ENCODE measurements at regions not wholly inside any gene's neighbourhood (a gene's known extent, or its start where the extent isn't known, plus 50 kb on each side); places are given as distances from the start of the nearest gene placed in this dataset.

DNA sequence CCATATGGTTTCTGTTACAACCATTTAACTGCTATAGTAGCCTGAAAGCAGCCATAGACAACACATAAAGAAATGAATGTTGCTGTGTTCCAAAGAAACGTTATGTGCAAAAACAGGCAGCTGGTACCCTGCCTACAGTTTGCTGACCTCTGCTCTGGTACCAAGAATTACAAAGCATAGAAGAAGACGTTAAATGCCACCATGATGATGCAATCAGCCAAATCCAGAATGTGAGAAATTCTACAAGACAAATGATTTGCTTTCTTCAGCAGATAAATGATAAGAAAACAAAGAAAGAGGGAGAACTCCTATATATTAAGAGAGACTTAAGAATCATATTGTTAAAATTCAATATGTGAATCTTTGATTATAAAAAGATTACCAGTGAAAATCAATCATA lies 97.8 kb upstream of the PDE4B start:
- Mint-ChIP-seq H3K36me3 (ENCODE audit: low read depth) (no peaks in the 10 kb centered on the region), H3K27me3 (ENCODE audit: low read depth) (peaks cover 2% of the 10 kb centered on the region), H3K27ac (no peak overlapping the region), H3K4me3 (no peak overlapping the region), H3K9me3 (ENCODE audit: insufficient read depth) (no peaks in the 10 kb centered on the region), H3K4me1 (ENCODE audit: low read depth) (no peaks in the 10 kb centered on the region)
- ATAC-seq (no peak), DNase-seq (no peak)
- ChIA-PET POLR2A (no interaction called here), CTCF (no interaction called here)

DNA sequence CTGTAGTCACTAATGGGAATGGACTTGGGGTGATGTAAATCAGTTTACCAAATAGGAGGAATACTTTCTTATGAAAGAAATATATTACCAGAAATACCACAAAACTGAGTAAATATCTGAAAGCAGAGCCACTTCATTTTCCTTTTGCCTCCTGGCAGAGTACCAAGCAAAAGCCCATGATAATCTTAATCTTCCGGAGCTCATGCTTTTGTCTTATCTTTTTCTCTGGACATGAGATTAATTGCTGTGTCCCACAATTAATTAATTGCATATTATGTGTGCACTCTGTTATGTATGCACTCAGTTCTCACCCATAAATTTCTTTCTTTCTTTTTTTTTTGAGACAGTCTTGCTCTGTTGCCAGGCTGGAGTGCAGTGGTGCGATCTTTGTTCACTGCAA lies 94.1 kb upstream of the PDE4B start:
- DNase-seq: no peak
- Mint-ChIP-seq H3K27ac (no peak overlapping the region), H3K4me1 (ENCODE audit: low read depth) (no peaks in the 10 kb centered on the region), H3K4me3 (no peak overlapping the region), H3K36me3 (ENCODE audit: low read depth) (no peaks in the 10 kb centered on the region), H3K27me3 (ENCODE audit: low read depth) (peaks cover 9% of the 10 kb centered on the region), H3K9me3 (ENCODE audit: insufficient read depth) (no peaks in the 10 kb centered on the region)
- no peak for ATAC-seq
- ChIA-PET POLR2A (no interaction called here), CTCF (interaction anchor here (1.9 kb wide), 1 partner anchor 11 kb away, joined by 6 read pairs; no protein-coding TSS in a partner anchor)

DNA sequence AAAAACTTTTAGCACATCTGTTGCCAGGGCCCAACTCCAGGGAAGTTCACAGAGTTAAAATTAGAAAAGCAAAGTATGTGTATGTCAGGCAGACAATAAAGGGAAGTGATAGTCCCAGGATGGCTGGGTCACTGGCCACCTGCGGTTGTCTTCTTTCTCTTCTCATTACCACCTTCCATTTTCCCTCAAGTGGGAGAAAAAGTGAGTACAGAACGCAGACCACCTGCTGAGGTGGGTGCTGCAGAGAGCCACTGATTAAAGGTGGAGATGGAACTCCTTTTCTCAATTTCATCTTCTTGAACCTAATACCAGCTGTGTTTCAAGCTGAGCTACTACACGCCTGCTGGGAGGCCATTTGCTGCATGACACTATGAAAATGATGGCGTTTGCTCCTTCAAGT lies 88.8 kb upstream of the PDE4B start:
- DNase-seq (no peak), ATAC-seq (no peak)
- Mint-ChIP-seq H3K27ac (no peak overlapping the region), H3K9me3 (ENCODE audit: insufficient read depth) (no peaks in the 10 kb centered on the region), H3K27me3 (ENCODE audit: low read depth) (peaks cover 21% of the 10 kb centered on the region), H3K36me3 (ENCODE audit: low read depth) (no peaks in the 10 kb centered on the region), H3K4me1 (ENCODE audit: low read depth) (no peaks in the 10 kb centered on the region), H3K4me3 (no peak overlapping the region)
- ChIA-PET CTCF (interaction anchor here (1.0 to 4.9 kb wide), 2 partner anchors 16 to 22 kb away, joined by 3 to 18 read pairs; no protein-coding TSS in a partner anchor), POLR2A (no interaction called here)

DNA sequence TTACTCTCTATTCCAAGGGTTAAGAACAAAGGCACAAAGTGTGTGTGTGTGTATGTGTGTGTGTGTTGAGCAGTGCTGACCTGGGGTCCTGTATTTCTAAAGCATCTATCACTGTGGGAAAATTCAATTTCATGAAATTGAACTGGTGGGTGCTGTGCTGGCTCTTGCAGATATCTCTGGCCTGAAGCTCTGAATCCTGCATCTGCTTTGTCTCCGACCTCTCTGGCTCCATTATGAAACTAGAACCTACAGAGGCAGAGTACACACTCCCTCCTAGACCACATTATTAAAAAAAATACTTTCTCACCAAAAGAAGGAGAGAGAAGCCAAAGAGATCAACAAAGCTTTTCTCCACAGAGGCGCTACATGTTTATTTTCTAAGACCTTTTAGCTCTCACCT lies 88.4 kb upstream of the PDE4B start:
- ATAC-seq (no peak), DNase-seq (no peak)
- Mint-ChIP-seq H3K36me3 (ENCODE audit: low read depth) (no peaks in the 10 kb centered on the region), H3K4me3 (no peak overlapping the region), H3K9me3 (ENCODE audit: insufficient read depth) (no peaks in the 10 kb centered on the region), H3K4me1 (ENCODE audit: low read depth) (no peaks in the 10 kb centered on the region), H3K27ac (no peak overlapping the region), H3K27me3 (ENCODE audit: low read depth) (peaks cover 21% of the 10 kb centered on the region)
- ChIA-PET POLR2A (interaction anchor here (0.7 kb wide), 1 partner anchor 61 kb away, joined by 3 read pairs; no protein-coding TSS in a partner anchor), CTCF (interaction anchor here (1.0 to 4.9 kb wide), 2 partner anchors 17 to 23 kb away, joined by 3 to 18 read pairs; no protein-coding TSS in a partner anchor)

DNA sequence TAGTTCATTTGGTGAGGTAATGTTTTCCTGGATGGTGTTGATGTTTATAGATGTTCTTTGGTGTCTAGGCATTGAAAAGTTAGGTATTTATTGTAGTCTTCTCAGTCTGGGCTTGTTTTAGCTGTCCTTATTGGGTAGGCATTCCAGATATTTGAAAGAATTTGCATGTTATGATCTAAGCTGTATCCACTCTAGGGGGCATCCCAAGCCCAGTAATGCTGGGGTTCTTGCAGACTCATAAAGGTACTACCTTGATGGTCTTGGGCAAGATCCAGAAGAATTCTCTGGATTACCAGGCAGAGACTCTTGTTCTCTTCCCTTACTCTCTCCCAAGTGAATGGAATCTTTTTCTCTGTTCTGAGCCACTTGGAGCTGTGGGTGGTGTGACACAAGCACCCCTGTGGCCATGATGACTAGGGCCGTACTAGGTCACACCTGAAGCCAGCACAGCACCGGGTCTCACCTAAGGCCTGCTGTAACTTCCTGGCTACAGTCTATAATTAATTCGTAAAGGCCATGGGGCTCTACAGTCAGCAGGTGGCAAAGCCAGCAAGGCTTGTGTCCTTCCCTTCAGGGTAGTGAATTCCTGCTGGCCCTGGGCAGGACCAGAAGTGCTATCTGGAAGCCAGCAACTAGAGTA lies 74.8 kb upstream of the PDE4B start:
- no peak for ATAC-seq
- CTCF ChIA-PET: interaction anchor here (4.8 kb wide), 1 partner anchor 524 kb away, joined by 19 read pairs; no protein-coding TSS in a partner anchor

DNA sequence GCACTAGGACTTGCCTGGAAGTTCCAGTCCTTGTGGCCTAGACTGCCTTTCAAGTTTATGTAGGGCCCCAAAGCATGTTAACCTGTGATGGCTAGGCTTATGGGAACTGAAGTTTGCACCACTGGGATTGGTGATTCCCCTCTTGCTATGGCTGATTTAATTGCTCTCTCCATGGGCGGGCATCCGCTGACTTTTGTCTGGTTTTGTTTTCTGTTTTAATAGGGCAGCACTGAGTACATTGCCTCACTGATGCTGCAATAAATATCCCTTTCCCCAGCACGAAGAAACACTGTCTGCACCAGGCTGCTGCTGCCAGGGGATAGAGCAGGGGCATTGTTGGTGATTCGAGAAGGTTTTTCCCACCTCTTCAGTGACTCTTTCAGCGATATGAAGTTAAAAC lies 73.3 kb upstream of the PDE4B start:
- DNase-seq: no peak
- no peaks in the 10 kb centered on the region for H3K36me3 Mint-ChIP-seq (ENCODE audit: low read depth)
- H3K27me3 Mint-ChIP-seq (ENCODE audit: low read depth): peaks cover 23% of the 10 kb centered on the region
- no peak overlapping the region for H3K27ac Mint-ChIP-seq
- ChIA-PET POLR2A (no interaction called here), CTCF (interaction anchor here (4.8 kb wide), 1 partner anchor 523 kb away, joined by 19 read pairs; no protein-coding TSS in a partner anchor)
- no peaks in the 10 kb centered on the region for H3K4me1 Mint-ChIP-seq (ENCODE audit: low read depth)
- no peak for ATAC-seq
- no peaks in the 10 kb centered on the region for H3K9me3 Mint-ChIP-seq (ENCODE audit: insufficient read depth)
- H3K4me3 Mint-ChIP-seq: no peak overlapping the region

More for the DNA sequence above, 74.8 kb upstream of the PDE4B start:
- POLR2A ChIA-PET: no interaction called here
- Mint-ChIP-seq H3K27ac (no peak overlapping the region), H3K9me3 (ENCODE audit: insufficient read depth) (no peaks in the 10 kb centered on the region), H3K27me3 (ENCODE audit: low read depth) (peaks cover 24% of the 10 kb centered on the region), H3K36me3 (ENCODE audit: low read depth) (no peaks in the 10 kb centered on the region), H3K4me3 (no peak overlapping the region), H3K4me1 (ENCODE audit: low read depth) (no peaks in the 10 kb centered on the region)
- peak; percentile 22 for DNase-seq

DNA sequence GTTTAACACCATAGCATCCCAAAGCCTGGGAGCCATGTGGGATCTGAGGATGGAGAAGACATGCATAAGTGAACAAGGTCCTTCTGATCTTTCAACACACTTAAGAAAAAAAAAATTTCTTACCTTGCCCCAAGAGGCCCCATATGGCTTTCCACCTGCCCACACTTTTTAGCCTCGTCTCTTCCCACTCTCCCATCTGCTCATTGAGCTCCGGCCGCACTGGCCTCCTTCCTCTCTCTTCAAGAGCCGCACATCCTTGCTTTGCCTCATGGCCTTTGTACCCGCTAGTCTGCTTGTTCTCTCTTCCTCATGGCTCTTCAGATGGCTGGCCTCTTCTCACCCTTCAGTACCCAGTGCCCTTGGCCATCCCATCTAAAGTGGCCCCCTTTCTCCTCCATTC lies 70.2 kb upstream of the PDE4B start:
- no peak for DNase-seq
- peaks cover 12% of the 10 kb centered on the region for H3K27me3 Mint-ChIP-seq (ENCODE audit: low read depth)
- ChIA-PET POLR2A (no interaction called here), CTCF (no interaction called here)
- H3K4me3 Mint-ChIP-seq: no peak overlapping the region
- H3K9me3 Mint-ChIP-seq (ENCODE audit: insufficient read depth): no peaks in the 10 kb centered on the region
- no peaks in the 10 kb centered on the region for H3K36me3 Mint-ChIP-seq (ENCODE audit: low read depth)
- no peak overlapping the region for H3K27ac Mint-ChIP-seq
- ATAC-seq: no peak
- no peaks in the 10 kb centered on the region for H3K4me1 Mint-ChIP-seq (ENCODE audit: low read depth)

DNA sequence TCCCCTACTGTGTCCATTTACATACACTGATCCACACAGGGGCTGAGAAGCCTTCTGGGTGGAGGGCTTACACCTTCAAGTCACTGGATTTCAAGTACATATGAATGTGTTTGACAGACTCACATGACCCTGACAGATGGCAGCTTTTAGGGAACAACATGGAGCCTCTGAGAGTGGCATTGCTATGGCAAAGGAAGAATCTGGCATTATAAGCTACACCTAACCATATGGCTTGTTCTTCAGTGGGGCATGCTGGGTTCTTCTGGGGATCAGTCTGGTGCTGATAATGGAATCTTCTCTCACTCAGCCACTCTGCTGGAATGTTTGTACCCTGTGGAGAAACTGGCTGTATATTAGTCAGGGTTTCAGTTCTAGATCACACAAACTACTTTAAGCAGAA lies 68.5 kb upstream of the PDE4B start:
- ATAC-seq (no peak), DNase-seq (no peak)
- Mint-ChIP-seq H3K27me3 (ENCODE audit: low read depth) (peaks cover 8% of the 10 kb centered on the region), H3K27ac (no peak overlapping the region), H3K9me3 (ENCODE audit: insufficient read depth) (no peaks in the 10 kb centered on the region), H3K4me3 (no peak overlapping the region), H3K36me3 (ENCODE audit: low read depth) (no peaks in the 10 kb centered on the region), H3K4me1 (ENCODE audit: low read depth) (no peaks in the 10 kb centered on the region)
- ChIA-PET CTCF (no interaction called here), POLR2A (no interaction called here)

DNA sequence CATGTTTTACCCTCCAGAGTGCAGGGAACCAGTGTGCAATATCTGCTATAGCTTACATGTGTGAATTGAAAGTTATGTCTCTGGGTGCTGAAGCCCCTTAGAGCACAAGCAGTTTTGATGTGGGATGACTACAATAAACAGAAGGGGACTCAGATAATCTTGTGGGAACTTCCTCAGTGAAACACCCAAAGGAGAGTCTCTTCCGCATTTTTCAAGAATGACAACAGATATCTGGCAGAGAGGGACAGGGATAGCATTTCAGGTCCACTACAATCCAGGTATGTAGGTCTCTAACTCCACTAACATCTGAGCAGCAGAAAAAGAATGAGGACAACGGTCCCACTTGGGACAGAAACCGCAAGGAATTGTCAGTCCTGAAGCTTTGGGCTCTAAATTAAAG lies 67.6 kb upstream of the PDE4B start:
- no peak for ATAC-seq
- Mint-ChIP-seq H3K4me3 (no peak overlapping the region), H3K9me3 (ENCODE audit: insufficient read depth) (no peaks in the 10 kb centered on the region), H3K36me3 (ENCODE audit: low read depth) (no peaks in the 10 kb centered on the region), H3K27me3 (ENCODE audit: low read depth) (peaks cover 4% of the 10 kb centered on the region), H3K4me1 (ENCODE audit: low read depth) (no peaks in the 10 kb centered on the region), H3K27ac (no peak overlapping the region)
- ChIA-PET CTCF (no interaction called here), POLR2A (no interaction called here)
- DNase-seq: no peak

DNA sequence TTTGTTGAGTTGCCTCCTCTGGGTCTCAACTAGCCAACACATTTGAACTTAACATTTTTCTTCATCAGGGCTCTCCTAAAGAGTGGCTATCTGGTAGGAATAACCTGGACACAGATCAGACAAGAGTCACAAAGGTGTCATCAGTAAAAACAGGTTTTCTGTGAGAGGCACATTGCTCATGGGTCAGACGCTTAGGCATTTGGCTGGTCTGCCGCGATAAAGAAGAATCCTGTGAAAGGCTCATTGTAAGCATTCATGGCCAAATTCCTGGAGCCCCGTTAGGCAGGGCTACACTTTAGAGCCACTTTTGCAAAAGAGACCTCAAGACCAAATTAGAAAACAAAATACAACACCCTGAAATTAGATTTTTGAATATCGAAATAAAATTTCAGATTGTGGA lies 64.2 kb upstream of the PDE4B start:
- no peak overlapping the region for H3K27ac Mint-ChIP-seq
- no peaks in the 10 kb centered on the region for H3K4me1 Mint-ChIP-seq (ENCODE audit: low read depth)
- no peaks in the 10 kb centered on the region for H3K36me3 Mint-ChIP-seq (ENCODE audit: low read depth)
- no peaks in the 10 kb centered on the region for H3K9me3 Mint-ChIP-seq (ENCODE audit: insufficient read depth)
- ATAC-seq (no peak), DNase-seq (no peak)
- no peaks in the 10 kb centered on the region for H3K27me3 Mint-ChIP-seq (ENCODE audit: low read depth)
- H3K4me3 Mint-ChIP-seq: no peak overlapping the region
- POLR2A ChIA-PET: no interaction called here
- CTCF ChIA-PET: no interaction called here

DNA sequence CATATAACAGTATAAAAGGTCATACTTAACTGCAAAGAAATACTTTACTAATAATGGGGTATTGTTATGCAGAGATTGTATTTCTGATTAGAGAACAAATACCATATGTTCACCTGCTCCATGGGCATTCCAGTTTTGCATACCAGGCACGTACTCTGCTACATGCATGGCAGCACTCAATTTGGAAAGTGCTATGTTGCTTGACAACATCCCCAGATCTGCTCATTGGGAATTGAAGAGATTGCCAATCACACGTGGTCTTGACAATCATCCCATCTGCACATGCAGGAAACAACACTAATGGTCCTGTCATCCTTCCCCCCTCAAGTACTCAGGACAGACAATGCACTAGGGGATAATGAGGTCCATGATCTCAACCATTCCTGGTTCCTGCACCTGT lies 63.4 kb upstream of the PDE4B start:
- Mint-ChIP-seq H3K36me3 (ENCODE audit: low read depth) (no peaks in the 10 kb centered on the region), H3K4me3 (no peak overlapping the region), H3K27me3 (ENCODE audit: low read depth) (no peaks in the 10 kb centered on the region), H3K4me1 (ENCODE audit: low read depth) (no peaks in the 10 kb centered on the region), H3K9me3 (ENCODE audit: insufficient read depth) (no peaks in the 10 kb centered on the region), H3K27ac (no peak overlapping the region)
- CTCF ChIA-PET: no interaction called here
- ATAC-seq (no peak), DNase-seq (no peak)
- POLR2A ChIA-PET: interaction anchor here (0.5 kb wide), 1 partner anchor 22 kb away, joined by 3 read pairs; no protein-coding TSS in a partner anchor

DNA sequence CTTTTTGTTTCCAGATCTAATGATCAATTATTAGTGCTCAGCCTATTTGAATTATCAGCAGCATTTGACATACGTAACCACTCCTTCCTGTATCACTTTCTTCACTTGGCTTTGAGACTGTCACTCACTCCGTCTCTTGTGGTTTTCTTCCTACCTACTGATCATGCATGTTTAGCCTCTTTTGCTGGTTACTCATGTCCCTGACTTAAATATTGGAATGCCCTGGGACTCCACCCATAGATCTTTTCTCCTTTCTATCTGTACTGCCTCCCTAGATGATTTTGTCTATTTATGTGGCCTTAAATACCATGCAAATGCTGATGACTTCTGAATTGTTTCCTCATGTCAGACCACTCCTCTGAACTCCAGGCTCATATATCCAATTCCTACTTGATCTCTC lies 57.7 kb upstream of the PDE4B start:
- DNase-seq (no peak), ATAC-seq (no peak)
- ChIA-PET CTCF (no interaction called here), POLR2A (no interaction called here)
- Mint-ChIP-seq H3K4me1 (ENCODE audit: low read depth) (no peaks in the 10 kb centered on the region), H3K36me3 (ENCODE audit: low read depth) (no peaks in the 10 kb centered on the region), H3K27ac (no peak overlapping the region), H3K4me3 (no peak overlapping the region), H3K27me3 (ENCODE audit: low read depth) (peaks cover 3% of the 10 kb centered on the region), H3K9me3 (ENCODE audit: insufficient read depth) (no peaks in the 10 kb centered on the region)

DNA sequence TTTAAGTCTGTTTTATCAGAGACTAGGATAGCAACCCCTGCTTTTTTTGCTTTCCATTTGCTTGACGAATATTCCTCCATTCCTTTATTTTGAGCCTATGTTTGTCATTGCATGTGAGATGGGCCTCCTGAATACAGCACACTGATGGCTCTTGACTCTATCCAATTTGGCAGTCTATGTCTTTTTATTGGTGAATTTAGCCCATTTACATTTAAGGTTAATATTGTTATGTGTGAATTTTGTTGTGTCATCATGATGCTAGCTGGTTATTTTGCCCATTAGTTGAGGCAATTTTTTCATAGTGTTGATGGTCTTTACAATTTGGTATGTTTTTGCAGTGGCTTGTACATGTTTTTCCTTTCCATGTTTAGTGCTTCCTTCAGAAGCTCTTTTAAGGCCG lies 50.7 kb upstream of the PDE4B start:
- Mint-ChIP-seq H3K27me3 (ENCODE audit: low read depth) (peaks cover 6% of the 10 kb centered on the region), H3K4me3 (no peak overlapping the region), H3K27ac (no peak overlapping the region), H3K4me1 (ENCODE audit: low read depth) (no peaks in the 10 kb centered on the region), H3K36me3 (ENCODE audit: low read depth) (no peaks in the 10 kb centered on the region), H3K9me3 (ENCODE audit: insufficient read depth) (peaks cover 3% of the 10 kb centered on the region)
- DNase-seq (no peak), ATAC-seq (no peak)
- ChIA-PET POLR2A (no interaction called here), CTCF (no interaction called here)

Data from activated CD8-positive, alpha-beta T cell treated with anti-CD3 and anti-CD28 coated beads, Interleukin-2, amount 10 ng/mL, durations not matched to agents 7 days and 5 days (primary cell).